Activated T-cell treated with anti-CD3 and anti-CD28 coated beads, Interleukin-2, amount 50 U/mL, for 1 hour (primary cell): ENCODE measurements at regions not wholly inside any gene's neighbourhood (a gene's known extent, or its start where the extent isn't known, plus 50 kb on each side); places are given as distances from the start of the nearest gene placed in this dataset.
A peak's percentile ranks its signal among the peaks of the same experiment; 100 is the strongest.

Experiments
- DNase-seq: peaks from one replicate; pipeline ENCODE4 v3.0.0-alpha.2; 2020

DNA sequence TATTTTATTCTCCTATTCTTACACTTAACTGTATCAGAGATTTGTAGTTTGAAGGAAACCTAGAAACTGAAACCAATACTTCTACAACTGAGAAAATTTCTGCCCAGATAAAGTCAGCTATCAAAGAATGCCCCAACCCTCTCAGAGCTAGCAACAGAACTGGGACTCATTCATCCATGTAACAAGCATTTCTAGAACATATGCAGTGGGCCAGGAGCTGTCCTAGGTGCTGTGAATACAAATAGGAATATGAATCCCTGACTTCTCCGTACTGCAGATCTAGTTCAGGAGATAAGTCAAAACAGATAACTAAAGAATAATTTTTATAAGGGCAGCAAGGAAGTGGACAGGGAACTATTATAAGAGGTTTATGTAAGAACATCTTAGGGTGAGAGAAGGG is 654.1 kb upstream of the NOX3 start:
- no peak for DNase-seq

DNA sequence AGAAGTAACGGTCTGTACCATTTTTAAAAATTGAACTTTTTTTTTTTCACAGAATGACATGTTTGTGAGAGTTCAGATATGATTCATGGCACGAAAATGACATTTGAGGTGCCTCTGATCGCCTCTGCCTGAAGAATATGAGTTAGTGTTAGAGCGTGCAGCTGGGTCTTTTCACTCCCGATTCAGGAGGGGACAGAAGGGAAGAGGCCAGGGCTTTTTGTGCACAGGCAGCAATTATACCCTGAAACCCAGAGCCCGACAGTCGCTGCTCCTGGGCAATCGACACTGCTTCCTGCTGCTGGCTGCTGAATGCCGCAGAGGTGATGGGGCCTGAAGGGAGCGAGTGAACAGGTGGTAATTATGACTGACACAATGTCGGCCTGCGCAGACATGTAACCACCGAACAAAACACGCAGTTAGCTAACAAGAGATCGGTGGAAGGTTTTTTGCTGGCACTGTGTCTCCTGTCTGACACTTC is 652.0 kb upstream of the NOX3 start:
- DNase-seq, result no peak

DNA sequence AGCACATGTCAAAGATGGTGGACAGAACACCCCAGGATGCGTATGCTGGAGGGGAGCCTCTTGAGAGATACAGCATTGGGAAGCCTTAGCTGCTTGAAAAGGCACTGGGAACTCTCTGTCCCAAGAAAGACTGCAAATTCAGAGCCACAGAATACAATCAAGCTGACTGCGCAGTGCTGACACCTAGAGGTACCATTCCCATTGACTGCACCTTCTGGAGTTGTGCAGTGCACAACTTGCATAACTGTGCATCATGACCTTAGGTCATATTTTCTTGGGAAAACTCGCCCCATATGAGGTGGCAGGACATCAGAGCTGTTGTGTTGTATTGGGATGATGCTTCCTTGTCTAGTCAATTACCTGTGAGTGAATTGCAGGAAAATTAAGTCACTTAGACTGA is 646.5 kb upstream of the NOX3 start:
- DNase-seq, result no peak

- no peak for DNase-seq
Measured at GRCh38 chr6:156098839-156099238, 643.2 kb upstream of the NOX3 start.

GRCh38 chr6:156087487-156087886 is 631.8 kb upstream of the NOX3 start:
- no peak for DNase-seq

DNA sequence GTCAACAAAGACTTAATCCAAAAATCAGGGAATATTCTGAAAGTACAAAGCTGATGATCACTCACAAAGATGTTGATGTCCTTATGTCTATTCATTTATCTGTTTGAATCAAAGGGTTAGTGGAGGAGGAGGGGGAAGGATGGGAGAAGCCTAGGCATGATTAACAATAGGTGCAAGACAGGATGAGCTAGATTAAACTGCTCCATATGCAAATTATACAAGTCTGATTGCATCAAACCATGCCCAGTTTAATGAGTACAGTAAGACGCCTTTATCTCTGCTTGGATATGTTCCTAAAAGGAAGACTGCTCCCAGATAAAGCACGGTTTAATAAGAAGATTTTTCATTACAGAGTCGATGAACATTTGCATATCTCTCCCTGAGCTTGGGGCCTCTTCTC is 626.4 kb upstream of the NOX3 start:
- DNase-seq, result no peak

GRCh38 chr6:156080371-156080770 is 624.7 kb upstream of the NOX3 start:
- no peak for DNase-seq

DNA sequence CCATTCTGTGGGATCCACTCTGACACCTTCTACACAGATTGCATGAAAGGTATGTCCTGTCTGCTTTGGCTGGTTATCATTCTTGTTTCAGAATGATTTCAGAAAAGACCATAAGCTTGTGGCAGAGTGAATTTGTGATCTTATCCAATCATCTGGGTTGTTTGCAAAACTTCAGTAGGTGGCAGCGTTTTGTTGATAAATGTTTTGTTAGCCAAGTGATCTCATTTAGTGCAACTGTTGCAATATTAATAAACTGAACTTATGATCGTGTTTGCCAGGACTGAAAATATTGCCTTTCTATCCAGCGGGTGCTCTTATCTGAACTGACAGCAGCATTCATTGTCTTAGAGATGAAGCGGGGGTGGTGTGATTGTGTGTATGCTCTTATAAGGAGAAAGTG is 613.2 kb upstream of the NOX3 start:
- DNase-seq, result no peak

GRCh38 chr6:156065849-156066248 is 610.2 kb upstream of the NOX3 start:
- no peak for DNase-seq

DNA sequence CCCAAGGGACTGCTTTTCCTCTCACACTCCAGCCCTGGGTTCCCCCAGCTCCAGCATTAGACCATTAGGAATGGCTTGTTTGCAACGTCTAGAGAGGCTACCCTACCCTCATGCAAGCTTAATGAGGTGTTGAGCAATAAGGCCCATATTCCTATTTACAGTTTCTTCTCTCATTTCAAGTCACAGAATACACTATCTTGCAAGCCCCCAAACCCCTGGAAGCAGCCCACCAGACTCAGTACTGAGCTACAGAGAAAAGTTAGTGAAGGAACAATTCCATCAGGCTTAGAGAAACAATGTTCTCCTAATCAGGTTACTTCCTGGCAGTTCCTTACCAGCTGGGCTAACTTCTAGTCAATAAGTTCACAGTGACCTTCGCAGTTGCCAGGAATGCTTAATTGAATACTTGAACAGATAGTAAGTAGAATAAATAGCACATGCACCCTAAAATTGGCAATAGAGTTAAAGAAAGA is 606.5 kb upstream of the NOX3 start:
- no peak for DNase-seq

DNA sequence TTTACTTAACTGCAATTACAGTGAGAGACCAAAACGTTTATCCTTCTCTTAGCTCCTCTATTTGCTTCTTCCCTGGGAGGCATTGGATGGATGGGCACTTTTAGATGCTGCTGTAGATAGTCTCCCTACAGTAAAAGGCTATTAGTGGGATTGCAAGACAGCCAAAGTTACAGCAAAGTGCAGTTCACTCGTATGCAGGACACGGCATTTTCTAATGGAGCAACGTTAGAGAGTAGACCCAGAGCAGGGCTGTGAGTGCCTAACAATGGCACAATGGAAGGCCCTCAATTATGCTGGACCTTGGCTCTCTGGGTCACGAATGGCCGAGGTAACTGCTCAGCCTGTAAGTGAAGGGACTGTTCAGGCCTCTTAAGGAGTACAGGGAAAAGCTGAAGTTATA is 605.8 kb upstream of the NOX3 start:
- no peak for DNase-seq

GRCh38 chr6:156060013-156060412 is 604.4 kb upstream of the NOX3 start:
- DNase-seq, result peak; percentile 18

GRCh38 chr6:156058356-156058755 is 602.7 kb upstream of the NOX3 start:
- DNase-seq, result no peak

- DNase-seq, result no peak
Measured at GRCh38 chr6:156057869-156058268, 602.2 kb upstream of the NOX3 start.

- no peak for DNase-seq
Measured at GRCh38 chr6:156056085-156056484, 600.4 kb upstream of the NOX3 start.

DNA sequence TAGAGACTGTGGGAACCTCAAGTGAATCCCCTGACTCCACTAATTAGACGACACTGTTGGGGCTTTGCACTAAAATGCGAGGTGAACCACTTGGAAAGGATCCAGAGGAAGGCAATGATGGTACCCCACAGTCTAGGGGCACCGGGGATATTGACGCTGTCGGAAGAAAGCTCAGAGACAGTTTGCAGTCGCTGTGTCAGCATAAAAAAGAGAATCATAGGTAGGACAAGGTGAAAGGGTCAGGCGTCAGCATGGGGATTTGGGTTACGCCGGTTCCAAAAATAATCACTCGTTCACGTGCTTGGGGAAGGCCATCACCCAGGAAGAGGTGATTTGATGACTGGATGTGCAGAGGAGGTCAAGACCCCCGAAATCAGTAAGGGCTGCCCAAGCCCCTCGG is 598.0 kb upstream of the NOX3 start:
- no peak for DNase-seq

- no peak for DNase-seq
Measured at GRCh38 chr6:156046841-156047449, 591.3 kb upstream of the NOX3 start.

DNA sequence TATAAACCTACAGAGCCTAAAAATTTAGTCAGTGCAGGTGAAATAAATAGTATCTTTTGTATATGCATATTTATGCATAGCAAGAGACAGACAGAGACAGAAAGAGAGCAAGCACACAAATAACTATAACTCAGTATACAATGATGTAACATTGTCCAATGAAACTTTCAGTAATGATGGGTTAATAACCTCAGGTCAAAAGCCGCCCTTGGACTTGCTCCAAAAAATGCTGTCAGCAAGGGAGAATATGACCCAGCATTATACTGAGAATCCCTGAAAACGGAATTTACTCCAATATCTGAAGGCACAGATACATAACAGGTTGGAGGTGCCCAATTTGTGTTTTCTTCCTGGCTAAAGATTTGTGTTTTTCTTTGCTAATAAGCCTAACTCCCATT is 590.6 kb upstream of the NOX3 start:
- DNase-seq, result no peak

DNA sequence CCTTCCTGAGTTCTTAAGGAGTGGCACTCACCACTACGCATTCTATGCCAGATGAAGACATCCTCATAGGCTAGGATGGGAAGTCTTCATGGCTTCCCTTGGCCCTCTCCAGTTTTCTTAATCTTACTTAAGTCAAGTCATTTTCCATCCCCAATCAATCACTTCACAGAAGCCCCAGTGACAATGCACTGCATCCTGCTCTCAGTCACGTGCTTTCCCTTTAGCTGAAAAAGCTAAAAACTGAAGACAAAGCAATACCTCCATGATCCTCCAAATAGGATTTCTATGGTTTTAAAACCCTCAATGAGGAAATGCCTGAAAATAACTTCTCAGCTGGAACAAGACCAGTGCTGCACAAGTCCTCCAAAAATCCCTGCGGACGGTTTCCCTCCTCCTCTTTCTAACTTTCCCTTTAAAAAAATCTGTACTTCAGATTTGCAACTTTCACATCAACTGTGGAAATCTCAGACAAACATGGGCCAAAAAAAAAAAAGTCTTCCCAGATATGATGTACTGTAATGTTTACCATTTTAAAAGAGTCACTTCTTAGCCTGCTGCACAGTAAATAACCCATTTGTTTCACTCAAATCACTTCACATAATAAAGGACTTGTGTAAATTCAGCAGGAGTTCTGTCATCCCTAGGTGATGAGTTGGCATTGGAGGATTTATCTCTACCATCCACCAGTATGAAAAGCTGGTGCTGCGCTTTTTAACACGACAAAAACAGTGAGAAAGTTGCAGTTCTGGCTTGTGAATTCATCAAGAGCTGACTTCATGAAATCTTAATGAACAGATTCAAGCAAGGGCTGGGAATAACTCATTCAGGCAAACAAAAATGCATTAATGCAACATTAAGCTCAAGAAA is 590.0 kb upstream of the NOX3 start:
- no peak for DNase-seq

DNA sequence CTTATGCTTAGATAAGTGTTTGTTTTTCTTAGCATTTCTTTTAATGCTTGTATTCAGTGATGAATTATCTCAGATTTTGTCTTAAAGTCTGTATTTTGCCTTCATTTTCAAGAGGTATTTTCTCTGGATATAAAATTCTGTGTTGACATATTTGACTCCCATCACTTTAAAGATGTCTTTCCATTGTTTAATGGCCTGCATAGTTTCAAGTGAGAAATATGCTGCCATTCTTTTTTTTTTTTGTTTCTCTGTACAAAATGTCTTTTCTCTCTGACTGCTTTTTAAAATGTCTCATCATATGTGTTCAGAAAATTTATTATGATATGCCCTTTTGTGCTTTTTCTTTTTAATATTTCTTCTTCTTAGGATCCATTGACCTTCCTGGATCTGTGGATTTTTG is 578.0 kb upstream of the NOX3 start:
- DNase-seq, result no peak

- DNase-seq, result no peak
Measured at GRCh38 chr6:156031516-156031915, 575.9 kb upstream of the NOX3 start.

- DNase-seq, result no peak
Measured at GRCh38 chr6:156030053-156030452, 574.4 kb upstream of the NOX3 start.

- DNase-seq, result no peak
Measured at GRCh38 chr6:156029286-156029985, 573.8 kb upstream of the NOX3 start.
